ENCODE measurements at regions not wholly inside any gene's neighbourhood (a gene's known extent, or its start where the extent isn't known, plus 50 kb on each side); places are given as distances from the start of the nearest gene placed in this dataset.

DNA sequence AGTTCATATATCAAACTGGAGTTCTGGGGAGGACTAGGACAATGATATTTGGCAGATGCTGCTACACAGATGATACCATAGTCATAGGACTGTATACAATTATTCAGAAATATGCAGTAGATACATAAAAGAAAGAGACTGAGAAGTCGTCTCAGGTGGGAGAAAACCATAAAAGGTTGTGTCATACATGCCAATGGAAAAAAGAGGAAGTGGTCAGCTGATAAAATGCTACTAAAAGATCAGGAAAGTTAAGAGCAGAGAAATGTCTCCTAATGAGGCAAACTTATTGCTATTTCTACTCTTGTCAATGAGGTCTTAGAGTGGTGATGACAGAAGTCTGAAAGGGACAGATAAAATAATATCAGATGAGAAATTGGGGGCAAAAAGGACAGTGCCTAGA lies 407.6 kb downstream of the COL12A1 start:
- no peaks in the 10 kb centered on the region for H3F3A ChIP-seq (ENCODE audit: low read length, unreplicated experiment)
- H2AFZ ChIP-seq (ENCODE audit: low read length), result no peak overlapping the region
- no peaks in the 10 kb centered on the region for H3K79me2 ChIP-seq (ENCODE audit: low read length)
- no peak overlapping the region for H3K9ac ChIP-seq (ENCODE audit: low read length)
- H3K9me2 ChIP-seq (replicated peaks; ENCODE audit: low read length), result no peaks in the 10 kb centered on the region
- DNase-seq (peak; percentile 5), ATAC-seq (no peak)
- no peaks in the 10 kb centered on the region for H3K27me3 ChIP-seq (ENCODE audit: low read length)
- no peaks in the 10 kb centered on the region for H3K9me3 ChIP-seq (ENCODE audit: low read length)
- H3K27ac ChIP-seq (ENCODE audit: low read length), result no peak overlapping the region
- no peaks in the 10 kb centered on the region for H3K36me3 ChIP-seq (ENCODE audit: low read depth, low read length)
- H3K4me1 ChIP-seq (ENCODE audit: insufficient read depth, low read length), result no peaks in the 10 kb centered on the region
- H3K4me3 ChIP-seq (ENCODE audit: low read length), result no peak overlapping the region
- CTCF ChIA-PET, result no interaction called here
- intact Hi-C loops (cut with micrococcal nuclease), result no loop called here
- no TSS peak for BruUV-seq (replicated peaks)
- TF ChIP-seq, protein P1, sequence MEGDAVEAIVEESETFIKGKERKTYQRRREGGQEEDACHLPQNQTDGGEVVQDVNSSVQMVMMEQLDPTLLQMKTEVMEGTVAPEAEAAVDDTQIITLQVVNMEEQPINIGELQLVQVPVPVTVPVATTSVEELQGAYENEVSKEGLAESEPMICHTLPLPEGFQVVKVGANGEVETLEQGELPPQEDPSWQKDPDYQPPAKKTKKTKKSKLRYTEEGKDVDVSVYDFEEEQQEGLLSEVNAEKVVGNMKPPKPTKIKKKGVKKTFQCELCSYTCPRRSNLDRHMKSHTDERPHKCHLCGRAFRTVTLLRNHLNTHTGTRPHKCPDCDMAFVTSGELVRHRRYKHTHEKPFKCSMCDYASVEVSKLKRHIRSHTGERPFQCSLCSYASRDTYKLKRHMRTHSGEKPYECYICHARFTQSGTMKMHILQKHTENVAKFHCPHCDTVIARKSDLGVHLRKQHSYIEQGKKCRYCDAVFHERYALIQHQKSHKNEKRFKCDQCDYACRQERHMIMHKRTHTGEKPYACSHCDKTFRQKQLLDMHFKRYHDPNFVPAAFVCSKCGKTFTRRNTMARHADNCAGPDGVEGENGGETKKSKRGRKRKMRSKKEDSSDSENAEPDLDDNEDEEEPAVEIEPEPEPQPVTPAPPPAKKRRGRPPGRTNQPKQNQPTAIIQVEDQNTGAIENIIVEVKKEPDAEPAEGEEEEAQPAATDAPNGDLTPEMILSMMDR (conservative IDR thresholded peaks at IDR 0.05; ENCODE audit: low read depth, low read length), result no peak
- no peak for TF ChIP-seq EZH2phosphoT487 (IDR thresholded peaks at IDR 0.05; ENCODE audit: borderline replicate concordance, low read length)
- TF ChIP-seq EZH2 (IDR thresholded peaks at IDR 0.05; ENCODE audit: low read length, unreplicated experiment), result no peak
- no peaks in the 10 kb centered on the region for H4K20me1 ChIP-seq (ENCODE audit: low read length)
- H3K4me2 ChIP-seq (ENCODE audit: low read length), result no peak overlapping the region
- POLR2A ChIA-PET (ENCODE audit: unreplicated experiment), result no interaction called here

DNA sequence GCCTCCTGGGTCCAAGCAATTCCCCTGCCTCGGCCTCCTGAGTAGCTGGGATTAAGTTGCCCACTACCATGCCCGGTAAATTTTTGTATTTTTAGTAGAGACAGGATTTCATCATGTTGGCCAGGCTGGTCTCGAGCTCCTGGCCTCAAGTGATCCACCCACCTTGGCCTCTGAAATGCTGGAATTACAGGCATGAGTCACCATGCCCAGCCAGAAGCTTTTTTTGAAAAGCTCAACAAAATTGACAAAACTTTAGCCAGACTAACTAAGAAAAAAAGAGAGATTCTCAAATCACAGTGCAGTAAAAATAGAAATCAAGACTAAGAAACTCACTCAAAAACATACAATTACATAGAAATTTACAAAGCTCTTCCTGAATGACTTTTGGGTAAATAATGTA lies 420.6 kb downstream of the COL12A1 start:
- DNase-seq (no peak), ATAC-seq (no peak)
- H2AFZ ChIP-seq (ENCODE audit: low read length), result no peak overlapping the region
- no peak overlapping the region for H3K4me2 ChIP-seq (ENCODE audit: low read length)
- H3K79me2 ChIP-seq (ENCODE audit: low read length), result no peaks in the 10 kb centered on the region
- no TSS peak for BruUV-seq (replicated peaks)
- no peaks in the 10 kb centered on the region for H3K9me2 ChIP-seq (replicated peaks; ENCODE audit: low read length)
- H3K27ac ChIP-seq (ENCODE audit: low read length), result no peak overlapping the region
- intact Hi-C loops (cut with micrococcal nuclease), result no loop called here
- H3K9ac ChIP-seq (ENCODE audit: low read length), result no peak overlapping the region
- H3K4me3 ChIP-seq (ENCODE audit: low read length), result no peak overlapping the region
- CTCF ChIA-PET, result no interaction called here
- POLR2A ChIA-PET (ENCODE audit: unreplicated experiment), result no interaction called here
- no peaks in the 10 kb centered on the region for H3F3A ChIP-seq (ENCODE audit: low read length, unreplicated experiment)
- no peaks in the 10 kb centered on the region for H3K36me3 ChIP-seq (ENCODE audit: low read depth, low read length)
- H3K27me3 ChIP-seq (ENCODE audit: low read length), result no peaks in the 10 kb centered on the region
- H3K9me3 ChIP-seq (ENCODE audit: low read length), result no peaks in the 10 kb centered on the region
- H3K4me1 ChIP-seq (ENCODE audit: insufficient read depth, low read length), result no peaks in the 10 kb centered on the region
- TF ChIP-seq, protein P1 (conservative IDR thresholded peaks at IDR 0.05; ENCODE audit: low read depth, low read length), result no peak
- TF ChIP-seq EZH2 (IDR thresholded peaks at IDR 0.05; ENCODE audit: low read length, unreplicated experiment) (no peak), EZH2phosphoT487 (IDR thresholded peaks at IDR 0.05; ENCODE audit: borderline replicate concordance, low read length) (no peak)
- H4K20me1 ChIP-seq (ENCODE audit: low read length), result no peaks in the 10 kb centered on the region

DNA sequence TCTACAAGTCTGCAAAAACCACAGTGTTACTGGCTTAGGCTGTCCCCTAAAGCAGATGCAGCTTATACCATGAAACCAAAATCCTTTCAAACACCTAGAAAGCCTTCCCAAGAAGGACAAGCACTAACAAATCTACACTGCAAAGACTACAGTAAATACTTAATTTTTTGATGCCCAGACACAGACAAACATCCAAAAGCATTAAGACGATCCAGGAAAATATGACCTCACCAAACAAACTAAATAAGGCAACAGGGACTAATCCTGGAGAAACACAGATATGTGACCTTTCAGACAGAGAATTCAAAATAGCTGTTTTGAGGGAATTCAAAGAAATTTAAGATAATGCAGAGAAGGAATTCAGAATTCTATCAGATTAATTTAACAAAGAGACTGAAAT lies 423.5 kb downstream of the COL12A1 start:
- ATAC-seq, result no peak
- ChIA-PET CTCF (no interaction called here), POLR2A (ENCODE audit: unreplicated experiment) (interaction anchor here (0.6 kb wide), 1 partner anchor 197 kb away, joined by 3 read pairs; no protein-coding TSS in a partner anchor)
- Histone ChIP-seq H3K4me1 (ENCODE audit: insufficient read depth, low read length) (no peaks in the 10 kb centered on the region), H2AFZ (ENCODE audit: low read length) (no peak overlapping the region), H4K20me1 (ENCODE audit: low read length) (no peaks in the 10 kb centered on the region), H3K27me3 (ENCODE audit: low read length) (no peaks in the 10 kb centered on the region), H3K27ac (ENCODE audit: low read length) (no peak overlapping the region), H3K9me2 (replicated peaks; ENCODE audit: low read length) (no peaks in the 10 kb centered on the region), H3K4me2 (ENCODE audit: low read length) (no peak overlapping the region), H3F3A (ENCODE audit: low read length, unreplicated experiment) (no peaks in the 10 kb centered on the region), H3K4me3 (ENCODE audit: low read length) (no peak overlapping the region), H3K36me3 (ENCODE audit: low read depth, low read length) (no peaks in the 10 kb centered on the region), H3K79me2 (ENCODE audit: low read length) (no peaks in the 10 kb centered on the region), H3K9me3 (ENCODE audit: low read length) (no peaks in the 10 kb centered on the region), H3K9ac (ENCODE audit: low read length) (no peak overlapping the region)
- no TSS peak for BruUV-seq (replicated peaks)
- no peak for DNase-seq
- TF ChIP-seq EZH2 (IDR thresholded peaks at IDR 0.05; ENCODE audit: low read length, unreplicated experiment) (no peak), EZH2phosphoT487 (IDR thresholded peaks at IDR 0.05; ENCODE audit: borderline replicate concordance, low read length) (no peak)
- TF ChIP-seq, protein P1 (conservative IDR thresholded peaks at IDR 0.05; ENCODE audit: low read depth, low read length), result no peak
- intact Hi-C loops (cut with micrococcal nuclease), result no loop called here
